ENCODE measurements at regions not wholly inside any gene's neighbourhood (a gene's known extent, or its start where the extent isn't known, plus 50 kb on each side); places are given as distances from the start of the nearest gene placed in this dataset.

- ATAC-seq (ENCODE audit: low read depth) (no peak), DNase-seq (no peak)
- H4K20me1 ChIP-seq (ENCODE audit: insufficient read depth, low read length) = no peaks in the 10 kb centered on the region
- H4K8ac ChIP-seq (ENCODE audit: low read depth in 2 of 2, low read length in 2 of 2) = no peak overlapping the region
- dilution Hi-C loops (cut with HindIII; ENCODE audit: low sequenced_read_pairs, unreplicated experiment) = no loop called here
- H3K23ac ChIP-seq (ENCODE audit: low read depth, low read length) = no peak overlapping the region
- ChIA-PET CTCF (no interaction called here), POLR2A (ENCODE audit: unreplicated experiment) (no interaction called here)
- no peak overlapping the region for H2AFZ ChIP-seq (replicated peaks; ENCODE audit: low read length, poor library complexity)
- H4K91ac ChIP-seq (ENCODE audit: insufficient read depth, low read depth, low read length) = no peak overlapping the region
- no peak overlapping the region for H3K27ac ChIP-seq (ENCODE audit: insufficient read depth, low read length)
- TF ChIP-seq USF2 (IDR thresholded peaks at IDR 0.05; ENCODE audit: low read depth, low read length) (no peak), CEBPB (IDR thresholded peaks at IDR 0.05; ENCODE audit: low read depth, low read length) (no peak), MAFK (IDR thresholded peaks at IDR 0.05; ENCODE audit: low read depth, low read length) (no peak), MXI1 (IDR thresholded peaks at IDR 0.05; ENCODE audit: borderline replicate concordance, low read depth, low read length) (no peak), RAD21 (IDR thresholded peaks at IDR 0.05; ENCODE audit: low read length) (no peak), NFE2L2 (IDR thresholded peaks at IDR 0.05; ENCODE audit: low read depth, low read length) (no peak), ELK1 (IDR thresholded peaks at IDR 0.05; ENCODE audit: borderline replicate concordance, low read depth, low read length) (no peak), MAZ (IDR thresholded peaks at IDR 0.05; ENCODE audit: borderline replicate concordance, low read depth, low read length) (no peak), CHD1 (IDR thresholded peaks at IDR 0.05; ENCODE audit: low read depth, low read length) (no peak), SMC3 (IDR thresholded peaks at IDR 0.05; ENCODE audit: low read depth, low read length) (no peak), POLR2A (IDR thresholded peaks at IDR 0.05; ENCODE audit: low read depth, low read length) (no peak), FOS (IDR thresholded peaks at IDR 0.05; ENCODE audit: low read depth, low read length) (no peak), RFX5 (IDR thresholded peaks at IDR 0.05; ENCODE audit: low read depth, low read length) (no peak), RCOR1 (IDR thresholded peaks at IDR 0.05; ENCODE audit: insufficient replicate concordance, low read length) (no peak), CTCF (conservative IDR thresholded peaks at IDR 0.05; ENCODE audit: low read depth, low read length) (no peak), BHLHE40 (IDR thresholded peaks at IDR 0.05; ENCODE audit: low read depth, low read length) (no peak)
- H2AK9ac ChIP-seq (replicated peaks; ENCODE audit: low read depth, low read length, poor library complexity) = no peak overlapping the region
- WGBS, 2 experiments (ENCODE audit: extremely low coverage in 2 of 2, insufficient read length in 1 of 2) = no CpG with 5 or more reads among the region's 4 CpGs
- no peaks in the 10 kb centered on the region for H3K9me3 ChIP-seq (ENCODE audit: control insufficient read depth, insufficient read depth, low read length)
- H3K9me1 ChIP-seq (ENCODE audit: insufficient read depth, low read length) = no peaks in the 10 kb centered on the region
- H3K14ac ChIP-seq (replicated peaks; ENCODE audit: low read depth, low read length) = no peak overlapping the region
- in situ Hi-C loops (cut with MboI; ENCODE audit: low sequenced_read_pairs) = no loop called here
- H3K79me1 ChIP-seq (ENCODE audit: low read depth in 1 of 2, low read length in 2 of 2) = no peaks in the 10 kb centered on the region
- intact Hi-C loops (cut with micrococcal nuclease) = loop anchor here (10.0 kb wide), 1 partner anchor 605 kb away; no protein-coding TSS in a partner anchor
- no peak overlapping the region for H3K56ac ChIP-seq (ENCODE audit: extremely low read depth, insufficient read depth, low read length)
- H2BK15ac ChIP-seq (ENCODE audit: low read depth, low read length) = no peak overlapping the region
- H2BK120ac ChIP-seq (ENCODE audit: low read depth, low read length) = no peak overlapping the region
- no peaks in the 10 kb centered on the region for H3K27me3 ChIP-seq (ENCODE audit: control insufficient read depth, insufficient read depth, low read length)
- no peak overlapping the region for H4K5ac ChIP-seq (ENCODE audit: low read depth, low read length)
- H3K9ac ChIP-seq (ENCODE audit: low read depth, low read length) = no peak overlapping the region
- H3K4me2 ChIP-seq (ENCODE audit: low read depth, low read length) = no peak overlapping the region
- no TSS peak for BruUV-seq (replicated peaks)
- H3K4me3 ChIP-seq (ENCODE audit: insufficient read depth, low read depth, low read length) = no peak overlapping the region
- H3K4ac ChIP-seq (ENCODE audit: low read depth, low read length) = no peak overlapping the region
- no peak overlapping the region for H2AK5ac ChIP-seq (ENCODE audit: low read depth, low read length)
- H2BK5ac ChIP-seq (ENCODE audit: low read depth, low read length, poor library complexity, severe bottlenecking) = no peak overlapping the region
- no peaks in the 10 kb centered on the region for H3K36me3 ChIP-seq (ENCODE audit: control insufficient read depth, insufficient read depth, low read length)
- H3K18ac ChIP-seq (ENCODE audit: low read depth, low read length) = no peak overlapping the region
- H2BK20ac ChIP-seq (ENCODE audit: low read depth, low read length) = no peak overlapping the region
- no peaks in the 10 kb centered on the region for H3K4me1 ChIP-seq (ENCODE audit: control insufficient read depth, insufficient read depth, low read length)
Measured at GRCh38 chr6:119749335-119749734, 399.8 kb upstream of the MAN1A1 start.

Measured in IMR-90 (cell line).